ENCODE measurements at regions not wholly inside any gene's neighbourhood (a gene's known extent, or its start where the extent isn't known, plus 50 kb on each side); places are given as distances from the start of the nearest gene placed in this dataset.

DNA sequence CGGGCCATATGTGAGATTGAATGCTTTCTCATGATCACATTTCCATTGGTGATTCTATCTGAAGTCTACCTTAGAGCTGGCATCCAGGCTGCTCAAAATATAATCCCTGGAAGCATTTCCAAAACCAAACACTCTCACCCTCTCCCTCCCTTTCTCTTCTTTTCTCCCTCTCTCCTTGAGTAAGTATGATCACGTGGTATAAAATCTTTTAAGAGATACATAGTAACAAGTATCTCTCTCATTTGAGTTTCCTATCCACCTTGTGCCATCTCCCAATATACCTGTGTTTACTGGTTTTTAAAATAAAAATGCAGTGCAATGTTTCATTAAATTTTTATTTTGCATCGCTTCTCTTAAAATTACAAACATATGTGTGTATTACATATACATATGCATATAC, 350.9 kb upstream of the KCNH8 start:
- Histone ChIP-seq H3K9ac (ENCODE audit: low read depth, low read length) (no peak overlapping the region), H3K27ac (ENCODE audit: low read depth, low read length) (no peak overlapping the region), H3K27me3 (ENCODE audit: control insufficient read depth, insufficient read depth, low read length) (no peaks in the 10 kb centered on the region), H3K9me3 (ENCODE audit: control insufficient read depth, insufficient read depth, low read length) (no peaks in the 10 kb centered on the region), H3K4me1 (ENCODE audit: control insufficient read depth, insufficient read depth, low read length) (no peaks in the 10 kb centered on the region), H3K36me3 (ENCODE audit: control insufficient read depth, insufficient read depth, low read length) (no peaks in the 10 kb centered on the region), H3K4me3 (ENCODE audit: low read depth, low read length) (no peak overlapping the region)

- no peak overlapping the region for H3K4me3 ChIP-seq (ENCODE audit: low read depth, low read length)
Observed at GRCh38 chr3:18795078-18795477, 353.2 kb upstream of the KCNH8 start.

GRCh38 chr3:18791752-18792151, 356.6 kb upstream of the KCNH8 start:
- no peaks in the 10 kb centered on the region; the same call in 1 of the 2 replicates for H3K9me3 ChIP-seq (ENCODE audit: control insufficient read depth, insufficient read depth, low read length)
- H3K36me3 ChIP-seq (ENCODE audit: control insufficient read depth, insufficient read depth, low read length) = no peaks in the 10 kb centered on the region
- H3K4me3 ChIP-seq (ENCODE audit: low read depth, low read length) = no peak overlapping the region
- H3K27ac ChIP-seq (ENCODE audit: low read depth, low read length) = no peak overlapping the region
- no peak overlapping the region for H3K9ac ChIP-seq (ENCODE audit: low read depth, low read length)
- no peaks in the 10 kb centered on the region for H3K4me1 ChIP-seq (ENCODE audit: control insufficient read depth, insufficient read depth, low read length)
- no peaks in the 10 kb centered on the region for H3K27me3 ChIP-seq (ENCODE audit: control insufficient read depth, insufficient read depth, low read length)

More at GRCh38 chr3:18795078-18795477, 353.2 kb upstream of the KCNH8 start:
- Histone ChIP-seq H3K4me1 (ENCODE audit: control insufficient read depth, insufficient read depth, low read length) (no peaks in the 10 kb centered on the region), H3K27ac (ENCODE audit: low read depth, low read length) (no peak overlapping the region), H3K36me3 (ENCODE audit: control insufficient read depth, insufficient read depth, low read length) (no peaks in the 10 kb centered on the region), H3K9ac (ENCODE audit: low read depth, low read length) (no peak overlapping the region), H3K27me3 (ENCODE audit: control insufficient read depth, insufficient read depth, low read length) (no peaks in the 10 kb centered on the region), H3K9me3 (ENCODE audit: control insufficient read depth, insufficient read depth, low read length) (no peaks in the 10 kb centered on the region)

GRCh38 chr3:18791182-18791581, 357.1 kb upstream of the KCNH8 start:
- Histone ChIP-seq H3K4me1 (ENCODE audit: control insufficient read depth, insufficient read depth, low read length) (no peaks in the 10 kb centered on the region), H3K27me3 (ENCODE audit: control insufficient read depth, insufficient read depth, low read length) (no peaks in the 10 kb centered on the region), H3K4me3 (ENCODE audit: low read depth, low read length) (no peak overlapping the region), H3K9me3 (ENCODE audit: control insufficient read depth, insufficient read depth, low read length) (no peaks in the 10 kb centered on the region; the same call in 1 of the 2 replicates), H3K9ac (ENCODE audit: low read depth, low read length) (no peak overlapping the region), H3K27ac (ENCODE audit: low read depth, low read length) (no peak overlapping the region), H3K36me3 (ENCODE audit: control insufficient read depth, insufficient read depth, low read length) (no peaks in the 10 kb centered on the region)

- no peak overlapping the region for H3K9ac ChIP-seq (ENCODE audit: low read depth, low read length)
- no peak overlapping the region for H3K27ac ChIP-seq (ENCODE audit: low read depth, low read length)
- no peaks in the 10 kb centered on the region for H3K36me3 ChIP-seq (ENCODE audit: control insufficient read depth, insufficient read depth, low read length)
- H3K9me3 ChIP-seq (ENCODE audit: control insufficient read depth, insufficient read depth, low read length) = no peaks in the 10 kb centered on the region; the same call in 1 of the 2 replicates
- H3K27me3 ChIP-seq (ENCODE audit: control insufficient read depth, insufficient read depth, low read length) = no peaks in the 10 kb centered on the region
- H3K4me1 ChIP-seq (ENCODE audit: control insufficient read depth, insufficient read depth, low read length) = no peaks in the 10 kb centered on the region
- H3K4me3 ChIP-seq (ENCODE audit: low read depth, low read length) = no peak overlapping the region
Observed at GRCh38 chr3:18790384-18790783, 357.9 kb upstream of the KCNH8 start.

GRCh38 chr3:18789734-18790133, 358.6 kb upstream of the KCNH8 start:
- Histone ChIP-seq H3K36me3 (ENCODE audit: control insufficient read depth, insufficient read depth, low read length) (no peaks in the 10 kb centered on the region), H3K9ac (ENCODE audit: low read depth, low read length) (no peak overlapping the region), H3K27me3 (ENCODE audit: control insufficient read depth, insufficient read depth, low read length) (no peaks in the 10 kb centered on the region), H3K27ac (ENCODE audit: low read depth, low read length) (no peak overlapping the region), H3K9me3 (ENCODE audit: control insufficient read depth, insufficient read depth, low read length) (no peaks in the 10 kb centered on the region; the same call in 1 of the 2 replicates), H3K4me1 (ENCODE audit: control insufficient read depth, insufficient read depth, low read length) (no peaks in the 10 kb centered on the region), H3K4me3 (ENCODE audit: low read depth, low read length) (no peak overlapping the region)

- H3K4me1 ChIP-seq (ENCODE audit: control insufficient read depth, insufficient read depth, low read length) = no peaks in the 10 kb centered on the region
- H3K9me3 ChIP-seq (ENCODE audit: control insufficient read depth, insufficient read depth, low read length) = no peaks in the 10 kb centered on the region; the same call in 1 of the 2 replicates
- no peak overlapping the region for H3K4me3 ChIP-seq (ENCODE audit: low read depth, low read length)
- no peak overlapping the region for H3K9ac ChIP-seq (ENCODE audit: low read depth, low read length)
- H3K27me3 ChIP-seq (ENCODE audit: control insufficient read depth, insufficient read depth, low read length) = no peaks in the 10 kb centered on the region
- no peak overlapping the region for H3K27ac ChIP-seq (ENCODE audit: low read depth, low read length)
- H3K36me3 ChIP-seq (ENCODE audit: control insufficient read depth, insufficient read depth, low read length) = no peaks in the 10 kb centered on the region
Observed at GRCh38 chr3:18787441-18787840, 360.9 kb upstream of the KCNH8 start.

DNA sequence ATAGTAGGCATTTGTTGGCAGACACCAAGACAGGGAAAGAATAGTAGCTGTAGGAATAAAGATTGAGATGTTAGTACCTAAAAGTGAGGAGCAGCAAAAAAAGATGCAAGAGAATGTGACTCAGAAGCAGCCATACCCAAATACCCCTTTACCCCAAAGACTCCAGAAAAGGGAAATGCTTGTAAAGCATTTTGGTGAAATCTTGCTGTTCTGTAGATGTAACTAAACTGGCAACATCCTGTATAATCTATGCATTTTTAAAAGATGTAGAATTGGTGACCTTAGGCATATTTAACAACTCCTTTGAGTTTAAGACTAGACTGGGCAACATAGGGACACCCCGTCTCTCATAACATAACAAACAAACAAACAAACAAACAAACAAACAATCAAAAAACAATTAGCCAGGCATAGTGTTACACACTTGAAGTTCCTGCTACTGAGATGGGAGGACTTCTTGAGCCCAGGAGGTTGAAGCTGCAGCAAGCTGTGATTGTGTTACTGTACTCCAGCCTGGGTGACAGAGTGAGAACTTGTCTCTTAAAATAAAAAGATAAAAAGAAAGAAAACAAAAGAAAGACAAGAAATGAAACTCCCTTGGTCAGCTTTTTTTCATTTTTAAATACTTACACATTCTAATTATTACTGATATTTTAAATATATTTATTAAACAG, 361.5 kb upstream of the KCNH8 start:
- Histone ChIP-seq H3K4me1 (ENCODE audit: control insufficient read depth, insufficient read depth, low read length) (no peaks in the 10 kb centered on the region), H3K36me3 (ENCODE audit: control insufficient read depth, insufficient read depth, low read length) (no peaks in the 10 kb centered on the region), H3K9me3 (ENCODE audit: control insufficient read depth, insufficient read depth, low read length) (no peaks in the 10 kb centered on the region; the same call in 1 of the 2 replicates), H3K9ac (ENCODE audit: low read depth, low read length) (no peak overlapping the region), H3K27ac (ENCODE audit: low read depth, low read length) (no peak overlapping the region), H3K27me3 (ENCODE audit: control insufficient read depth, insufficient read depth, low read length) (no peaks in the 10 kb centered on the region), H3K4me3 (ENCODE audit: low read depth, low read length) (no peak overlapping the region)

DNA sequence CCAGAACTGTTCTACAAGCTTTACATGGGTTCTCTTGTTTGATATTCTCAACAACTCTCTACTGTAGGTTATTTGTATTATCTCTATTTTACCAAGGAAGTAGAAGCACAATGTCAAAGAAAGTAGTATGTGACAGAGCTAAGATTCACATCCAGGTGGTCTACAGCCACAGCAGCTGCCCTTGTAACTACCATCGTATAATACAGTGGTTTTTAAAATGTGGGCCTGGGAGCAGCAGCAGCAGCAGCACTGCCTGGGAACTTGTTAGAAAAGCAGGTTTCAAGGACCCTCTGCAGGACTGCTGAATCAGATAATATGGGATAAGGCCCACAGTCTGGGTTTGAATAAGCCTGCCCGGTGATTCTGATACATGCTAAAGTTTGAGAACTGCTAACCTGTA, 357.1 kb upstream of the SATB1 start:
- Histone ChIP-seq H3K4me1 (ENCODE audit: control insufficient read depth, insufficient read depth, low read length) (peaks cover 3% of the 10 kb centered on the region; the same call in 1 of the 2 replicates), H3K4me3 (ENCODE audit: low read depth, low read length) (no peak overlapping the region), H3K27me3 (ENCODE audit: control insufficient read depth, insufficient read depth, low read length) (no peaks in the 10 kb centered on the region), H3K9ac (ENCODE audit: low read depth, low read length) (no peak overlapping the region), H3K36me3 (ENCODE audit: control insufficient read depth, insufficient read depth, low read length) (no peaks in the 10 kb centered on the region), H3K27ac (ENCODE audit: low read depth, low read length) (no peak overlapping the region), H3K9me3 (ENCODE audit: control insufficient read depth, insufficient read depth, low read length) (no peaks in the 10 kb centered on the region)

DNA sequence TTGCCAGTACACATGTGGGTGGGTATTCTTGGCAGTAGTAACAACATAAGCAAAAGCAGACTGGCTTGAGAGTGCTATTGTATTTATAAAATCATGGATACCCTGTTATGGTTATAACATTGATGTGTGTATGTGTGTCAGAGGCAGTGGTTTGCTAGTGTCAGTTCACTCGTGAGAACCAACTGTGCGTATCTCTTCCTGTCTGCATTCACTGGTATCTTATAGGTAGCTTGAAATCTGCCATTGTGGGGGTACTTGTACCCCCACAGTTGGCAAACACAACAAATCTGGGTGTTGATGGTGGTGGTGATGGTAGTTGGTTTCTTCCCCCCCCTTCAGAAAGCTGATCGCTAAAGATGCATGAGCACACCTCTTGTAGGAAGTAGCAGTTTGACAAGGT, 355.8 kb upstream of the SATB1 start:
- H3K36me3 ChIP-seq (ENCODE audit: control insufficient read depth, insufficient read depth, low read length) = no peaks in the 10 kb centered on the region
- H3K4me1 ChIP-seq (ENCODE audit: control insufficient read depth, insufficient read depth, low read length) = peaks cover 3% of the 10 kb centered on the region; the same call in 1 of the 2 replicates
- H3K27me3 ChIP-seq (ENCODE audit: control insufficient read depth, insufficient read depth, low read length) = no peaks in the 10 kb centered on the region
- H3K9ac ChIP-seq (ENCODE audit: low read depth, low read length) = no peak overlapping the region
- H3K4me3 ChIP-seq (ENCODE audit: low read depth, low read length) = no peak overlapping the region
- no peak overlapping the region for H3K27ac ChIP-seq (ENCODE audit: low read depth, low read length)
- H3K9me3 ChIP-seq (ENCODE audit: control insufficient read depth, insufficient read depth, low read length) = no peaks in the 10 kb centered on the region

- Histone ChIP-seq H3K9me3 (ENCODE audit: control insufficient read depth, insufficient read depth, low read length) (no peaks in the 10 kb centered on the region), H3K27me3 (ENCODE audit: control insufficient read depth, insufficient read depth, low read length) (no peaks in the 10 kb centered on the region)
Observed at GRCh38 chr3:18779704-18780103, 354.6 kb upstream of the SATB1 start.

More at GRCh38 chr3:18779704-18780103, 354.6 kb upstream of the SATB1 start:
- Histone ChIP-seq H3K9ac (ENCODE audit: low read depth, low read length) (no peak overlapping the region), H3K4me1 (ENCODE audit: control insufficient read depth, insufficient read depth, low read length) (peaks cover 3% of the 10 kb centered on the region; the same call in 1 of the 2 replicates), H3K27ac (ENCODE audit: low read depth, low read length) (no peak overlapping the region), H3K36me3 (ENCODE audit: control insufficient read depth, insufficient read depth, low read length) (no peaks in the 10 kb centered on the region), H3K4me3 (ENCODE audit: low read depth, low read length) (no peak overlapping the region)

Data from HUES48 (cell line).